ENCODE measurements at regions not wholly inside any gene's neighbourhood (a gene's known extent, or its start where the extent isn't known, plus 50 kb on each side); places are given as distances from the start of the nearest gene placed in this dataset.
"Not testable (repeated sequence)": the region's sequence is repeated elsewhere in the genome, so short reads cannot be mapped to it uniquely, and the experiment has no call there.

- ATAC-seq (no peak), DNase-seq (ENCODE audit: low spot score) (no peak)
- intact Hi-C loops (cut with DNase I): no loop called here
Observed at GRCh38 chr4:156303708-156304107, 350.0 kb upstream of the CTSO start.

DNA sequence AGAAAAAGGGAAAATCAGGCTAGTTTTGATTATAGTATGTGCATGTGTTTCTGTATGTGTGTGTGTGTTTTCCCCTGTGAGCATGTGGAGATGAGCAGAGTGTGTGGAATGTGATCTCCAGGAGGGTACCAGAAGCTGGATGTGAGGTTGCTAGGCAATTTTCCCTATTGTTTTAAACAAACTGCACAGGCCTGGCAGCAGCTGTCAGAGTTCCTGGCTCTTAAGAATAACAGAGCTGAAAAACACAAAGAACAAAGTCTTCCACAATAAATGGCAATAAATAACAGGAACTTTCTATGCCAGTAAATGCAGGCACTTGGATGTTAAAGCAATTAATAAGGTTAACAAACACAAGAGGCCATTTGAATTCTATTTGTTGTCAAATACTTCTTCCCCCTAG, 344.6 kb upstream of the CTSO start:
- no peak for ATAC-seq
- intact Hi-C loops (cut with DNase I): no loop called here
- no peak for DNase-seq (ENCODE audit: low spot score)

DNA sequence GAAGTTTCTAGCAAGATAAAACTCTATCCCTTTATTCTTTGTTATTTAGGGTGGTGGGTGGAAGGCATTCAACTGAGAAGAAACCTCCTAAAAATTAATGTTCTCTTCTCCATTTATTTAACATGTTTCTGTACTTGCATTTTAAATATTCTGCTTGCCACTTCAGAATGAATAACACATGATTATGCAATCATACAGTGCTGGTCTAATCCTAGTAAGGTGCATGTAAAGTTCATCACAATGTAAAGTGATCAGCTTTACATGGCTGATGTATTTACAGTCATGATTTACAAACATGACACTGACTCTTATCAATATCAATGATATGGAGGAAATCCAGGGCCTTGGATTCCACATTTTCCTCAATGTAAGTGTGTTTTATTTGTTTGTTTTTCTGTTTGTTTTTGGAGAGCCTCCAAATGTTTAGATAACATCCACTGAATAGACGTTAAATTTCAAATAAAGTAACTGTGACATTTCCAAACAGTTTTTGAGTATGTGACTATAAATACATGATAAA, 342.1 kb upstream of the CTSO start:
- intact Hi-C loops (cut with DNase I): no loop called here
- ATAC-seq (no peak), DNase-seq (ENCODE audit: low spot score) (no peak)

GRCh38 chr4:156294577-156294976, 340.9 kb upstream of the CTSO start:
- intact Hi-C loops (cut with DNase I): no loop called here
- peak; percentile 17 for ATAC-seq
- DNase-seq (ENCODE audit: low spot score): no peak

GRCh38 chr4:156293657-156294297, 340.1 kb upstream of the CTSO start:
- ATAC-seq (no peak), DNase-seq (ENCODE audit: low spot score) (no peak)
- intact Hi-C loops (cut with DNase I): no loop called here

DNA sequence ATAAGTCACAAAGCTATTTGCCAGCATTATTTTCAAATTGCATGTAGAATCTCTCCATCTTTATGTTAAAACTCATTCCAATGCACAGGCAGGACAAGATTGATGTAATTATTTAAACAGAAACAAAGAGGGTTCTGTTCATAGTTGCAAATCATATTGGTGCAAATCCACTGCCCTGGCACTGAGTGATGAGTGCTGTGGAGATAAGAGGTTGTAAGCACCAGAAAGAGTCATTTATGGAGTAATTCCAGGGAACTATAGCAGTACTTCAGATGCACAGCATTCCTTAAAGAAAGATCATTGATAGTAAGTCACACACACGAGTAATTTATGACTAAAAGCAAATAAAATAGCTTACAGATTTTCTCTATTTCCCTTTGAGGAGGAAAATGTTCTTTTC, 337.7 kb upstream of the CTSO start:
- intact Hi-C loops (cut with DNase I): no loop called here
- ATAC-seq (no peak), DNase-seq (ENCODE audit: low spot score) (no peak)

GRCh38 chr4:156290811-156291210, 337.1 kb upstream of the CTSO start:
- ATAC-seq (no peak), DNase-seq (ENCODE audit: low spot score) (no peak)
- intact Hi-C loops (cut with DNase I): no loop called here

DNA sequence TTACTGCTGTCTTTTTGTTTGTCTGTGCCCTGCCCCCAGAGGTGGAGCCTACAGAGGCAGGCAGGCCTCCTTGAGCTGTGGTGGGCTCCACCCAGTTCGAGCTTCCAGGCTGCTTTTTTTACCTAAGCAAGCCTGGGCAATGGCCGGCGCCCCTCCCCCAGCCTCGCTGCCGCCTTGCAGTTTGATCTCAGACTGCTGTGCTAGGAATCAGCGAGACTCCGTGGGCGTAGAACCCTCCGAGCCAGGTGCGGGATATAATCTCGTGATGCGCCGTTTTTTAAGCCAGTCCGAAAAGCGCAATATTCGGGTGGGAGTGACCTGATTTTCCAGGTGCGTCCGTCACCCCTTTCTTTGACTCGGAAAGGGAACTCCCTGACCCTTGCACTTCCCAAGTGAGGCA, 336.4 kb upstream of the CTSO start:
- ATAC-seq; intact Hi-C loops (cut with DNase I); DNase-seq (ENCODE audit: low spot score): not testable (repeated sequence)

DNA sequence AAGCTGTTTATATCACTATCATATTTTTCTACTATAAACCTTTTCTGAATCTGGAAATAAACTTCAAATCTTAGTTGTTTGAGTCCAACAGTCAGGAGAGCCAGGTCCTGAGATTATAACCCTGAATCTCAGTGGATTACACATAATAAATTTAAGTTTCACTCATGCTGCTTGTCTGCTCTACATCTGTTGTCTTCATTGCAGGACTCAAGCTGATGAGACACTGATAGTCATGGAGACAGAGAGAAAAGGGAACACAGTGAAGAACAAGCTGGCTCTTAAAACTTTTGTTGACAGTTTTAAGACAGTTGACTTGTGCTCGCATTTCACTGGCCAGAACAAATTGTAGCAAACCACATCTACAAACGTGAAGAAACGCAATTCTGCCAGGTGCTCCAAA, 327.0 kb upstream of the CTSO start:
- intact Hi-C loops (cut with DNase I): no loop called here
- ATAC-seq (no peak), DNase-seq (ENCODE audit: low spot score) (no peak)

DNA sequence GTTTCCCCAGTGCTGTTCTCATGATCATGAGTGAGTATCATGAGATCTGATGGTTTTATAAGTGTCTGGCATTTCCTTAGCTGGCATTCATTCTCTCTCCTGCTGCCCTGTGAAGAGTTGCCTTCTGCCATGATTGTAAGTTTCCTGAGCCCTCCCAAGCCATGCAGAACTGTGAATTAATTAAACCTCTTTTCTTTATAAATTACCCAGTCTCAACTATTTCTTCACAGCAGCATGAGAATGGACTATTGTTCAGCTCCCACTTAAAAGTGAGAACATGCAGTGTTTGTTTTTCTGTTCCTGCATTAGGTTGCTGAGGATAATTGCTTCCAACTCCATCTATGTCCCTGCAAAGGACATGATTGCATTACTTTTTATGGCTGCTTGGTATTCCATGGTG, 311.7 kb upstream of the CTSO start:
- no peak for ATAC-seq
- DNase-seq (ENCODE audit: low spot score): no peak
- intact Hi-C loops (cut with DNase I): no loop called here

GRCh38 chr4:156261230-156261629, 307.6 kb upstream of the CTSO start:
- intact Hi-C loops (cut with DNase I): no loop called here
- DNase-seq (ENCODE audit: low spot score): no peak
- ATAC-seq: no peak

GRCh38 chr4:156255230-156256007, 301.8 kb upstream of the CTSO start:
- no peak for ATAC-seq
- no peak for DNase-seq (ENCODE audit: low spot score)
- intact Hi-C loops (cut with DNase I): no loop called here

GRCh38 chr4:156252358-156252921, 298.8 kb upstream of the CTSO start:
- intact Hi-C loops (cut with DNase I): no loop called here
- DNase-seq (ENCODE audit: low spot score): no peak
- ATAC-seq: no peak

GRCh38 chr4:156251373-156252065, 297.9 kb upstream of the CTSO start:
- ATAC-seq (no peak), DNase-seq (ENCODE audit: low spot score) (no peak)
- intact Hi-C loops (cut with DNase I): no loop called here

DNA sequence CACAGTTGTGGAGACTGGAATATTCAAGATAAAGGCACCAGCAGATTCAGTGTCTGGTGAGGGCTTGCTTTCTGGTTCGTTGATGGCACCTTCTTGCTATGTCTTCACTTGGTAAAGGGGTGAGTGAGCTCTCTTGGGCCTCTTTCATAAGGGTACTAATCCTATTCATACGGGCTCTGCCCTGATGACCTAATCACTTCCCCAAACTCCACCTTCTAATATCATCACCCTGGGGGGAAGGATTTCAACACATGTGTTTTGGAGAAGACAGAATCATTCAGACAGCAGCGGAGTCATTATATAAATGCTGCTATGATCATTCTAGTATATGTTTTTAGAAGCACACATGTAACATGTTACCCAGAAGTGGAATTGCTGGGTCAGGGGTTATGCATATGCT, 295.3 kb upstream of the CTSO start:
- DNase-seq (ENCODE audit: low spot score) (no peak), ATAC-seq (no peak)
- intact Hi-C loops (cut with DNase I): no loop called here

DNA sequence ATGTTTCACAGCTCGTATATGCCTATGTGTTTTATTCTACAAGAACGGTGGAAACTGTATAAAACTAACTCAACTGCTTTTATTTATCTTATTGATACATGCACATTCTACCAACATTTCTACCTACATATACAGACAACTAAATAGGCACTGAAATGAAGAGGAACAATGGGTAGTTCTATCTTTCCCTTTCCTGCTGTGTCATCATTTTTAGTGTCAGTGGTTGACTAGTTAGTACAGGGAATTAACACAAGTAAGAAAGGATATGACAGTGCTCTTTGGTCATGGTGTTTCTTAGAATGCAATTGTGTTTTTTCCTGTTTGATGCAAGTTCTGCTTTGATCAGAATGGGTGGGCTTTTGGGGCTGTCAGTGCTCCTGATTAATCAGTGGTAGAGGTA, 293.8 kb upstream of the CTSO start:
- DNase-seq (ENCODE audit: low spot score): no peak
- intact Hi-C loops (cut with DNase I): no loop called here
- ATAC-seq: no peak

- ATAC-seq (no peak), DNase-seq (ENCODE audit: low spot score) (no peak)
- intact Hi-C loops (cut with DNase I): no loop called here
Observed at GRCh38 chr4:156243015-156243414, 289.3 kb upstream of the CTSO start.

DNA sequence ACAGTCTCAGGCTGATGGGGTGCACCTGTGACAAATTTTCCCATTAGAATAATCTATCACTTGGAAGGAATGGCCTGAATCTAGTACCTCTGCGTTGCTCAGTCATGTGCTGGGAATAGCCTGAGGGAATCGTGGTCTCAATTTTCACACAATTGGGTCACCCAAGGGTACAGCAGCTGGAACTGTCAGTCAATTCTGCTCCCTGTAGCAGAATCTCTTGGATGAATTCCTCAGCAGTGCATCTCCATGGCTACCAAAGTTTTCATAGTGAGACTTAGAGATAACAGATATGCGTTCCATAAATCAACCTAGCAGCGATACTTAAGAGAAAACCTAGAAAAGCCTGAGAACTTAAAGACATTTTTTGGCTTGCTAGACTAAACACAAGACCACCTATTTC, 288.7 kb upstream of the CTSO start:
- ATAC-seq (no peak), DNase-seq (ENCODE audit: low spot score) (no peak)
- intact Hi-C loops (cut with DNase I): no loop called here

GRCh38 chr4:156241896-156242295, 288.2 kb upstream of the CTSO start:
- DNase-seq (ENCODE audit: low spot score) (no peak), ATAC-seq (no peak)
- intact Hi-C loops (cut with DNase I): no loop called here

- ATAC-seq (no peak), DNase-seq (ENCODE audit: low spot score) (no peak)
- intact Hi-C loops (cut with DNase I): no loop called here
Observed at GRCh38 chr4:156238171-156238570, 284.5 kb upstream of the CTSO start.
